ENCODE measurements at regions not wholly inside any gene's neighbourhood (a gene's known extent, or its start where the extent isn't known, plus 50 kb on each side); places are given as distances from the start of the nearest gene placed in this dataset.

- TF ChIP-seq MAX (IDR thresholded peaks at IDR 0.05) (no peak), ZBTB7A (IDR thresholded peaks at IDR 0.05; ENCODE audit: low read depth) (no peak), CREB1 (IDR thresholded peaks at IDR 0.05; ENCODE audit: low read depth) (no peak), YY1 (IDR thresholded peaks at IDR 0.05; ENCODE audit: low read depth) (no peak)
Observed at GRCh38 chr11:29482510-29482909, 534.3 kb downstream of the KCNA4 start.

Measured in Ishikawa (cell line).